GM23338 (cell line): ENCODE measurements at regions not wholly inside any gene's neighbourhood (a gene's known extent, or its start where the extent isn't known, plus 50 kb on each side); places are given as distances from the start of the nearest gene placed in this dataset.

Source experiments
- ATAC-seq: fragments of 200-7000 bp; cut with Tn5 transposase; 3 replicates; pipeline ENCODE4 v1.9.1; 2020
- DNase-seq: peaks from one replicate; pipeline ENCODE4 v3.0.0-alpha.2; 2015; ENCODE audit warnings: low spot score
- H2AFZ ChIP-seq: fragments of 200-600 bp; sonication (generic); 2 replicates; pipeline ENCODE4 v1.8.0; 2016; ENCODE audit warnings: antibody characterized with exemption, mild to moderate bottlenecking, moderate library complexity
- H3F3A ChIP-seq: fragments of 200-600 bp; sonication (generic); replicated peaks from 2 replicates; pipeline ENCODE4 v1.8.0; 2017; ENCODE audit warnings: antibody characterized with exemption, mixed run types, low read depth
- H3K27ac ChIP-seq: fragments of 200-600 bp; sonication (generic); 2 replicates; pipeline ENCODE4 v1.6.1; 2016; ENCODE audit warnings: low read depth
- H3K27me3 ChIP-seq: fragments of 200-600 bp; sonication (generic); 2 replicates; pipeline ENCODE4 v1.8.0; 2016; ENCODE audit warnings: mild to moderate bottlenecking, mixed run types, moderate library complexity; ENCODE audit not compliant: insufficient read depth
- H3K36me3 ChIP-seq: fragments of 200-600 bp; sonication (generic); 2 replicates; pipeline ENCODE4 v1.8.0; 2016; ENCODE audit warnings: mild to moderate bottlenecking; ENCODE audit not compliant: insufficient read depth
- H3K4me1 ChIP-seq: fragments of 200-600 bp; sonication (generic); 2 replicates; pipeline ENCODE4 v1.8.0; 2016; ENCODE audit warnings: mild to moderate bottlenecking, moderate library complexity; ENCODE audit not compliant: insufficient read depth
- H3K4me2 ChIP-seq: fragments of 200-600 bp; sonication (generic); 2 replicates; pipeline ENCODE4 v1.7.1; 2017; ENCODE audit warnings: mixed run types
- H3K4me3 ChIP-seq: fragments of 200-600 bp; sonication (generic); 2 replicates; pipeline ENCODE4 v1.6.1; 2016; ENCODE audit warnings: mixed run types
- H3K79me2 ChIP-seq: fragments of 200-600 bp; sonication (generic); replicated peaks from 2 replicates; pipeline ENCODE4 v1.8.0; 2017; ENCODE audit warnings: mild to moderate bottlenecking; ENCODE audit not compliant: insufficient read depth
- H3K9me2 ChIP-seq: fragments of 200-600 bp; sonication (generic); 2 replicates; pipeline ENCODE4 v1.8.0; 2017; ENCODE audit not compliant: insufficient read depth
- H4K20me1 ChIP-seq: fragments of 200-600 bp; sonication (generic); replicated peaks from 2 replicates; pipeline ENCODE4 v1.8.0; 2017; ENCODE audit warnings: mild to moderate bottlenecking; ENCODE audit not compliant: insufficient read depth
- H3K27ac Mint-ChIP-seq: 2 replicates; pipeline ENCODE4 v1.8.0; 2020; ENCODE audit warnings: inconsistent platforms, mild to moderate bottlenecking, moderate library complexity, mixed read lengths
- H3K27me3 Mint-ChIP-seq: 3 replicates; pipeline ENCODE4 v1.8.0; 2022; ENCODE audit warnings: low read depth, mild to moderate bottlenecking, moderate library complexity, mixed read lengths, inconsistent platforms; ENCODE audit not compliant: insufficient read depth, poor library complexity
- H3K36me3 Mint-ChIP-seq: 3 replicates; pipeline ENCODE4 v1.8.0; 2021; ENCODE audit warnings: low read depth, mild to moderate bottlenecking, inconsistent platforms, moderate library complexity, mixed read lengths
- H3K4me1 Mint-ChIP-seq: 3 replicates; pipeline ENCODE4 v1.8.0; 2020; ENCODE audit warnings: mild to moderate bottlenecking, inconsistent platforms, mixed read lengths
- H3K4me3 Mint-ChIP-seq: 3 replicates; pipeline ENCODE4 v1.8.0; 2021; ENCODE audit warnings: moderate library complexity, mild to moderate bottlenecking, inconsistent platforms, mixed read lengths
- H3K9me3 Mint-ChIP-seq: 3 replicates; pipeline ENCODE4 v1.8.0; 2020; ENCODE audit warnings: moderate library complexity, mild to moderate bottlenecking, inconsistent platforms, mixed read lengths
- CREB1 ChIP-seq: fragments of 250-450 bp; sonication (Bioruptor Pico); IDR thresholded peaks from 2 replicates; pipeline ENCODE4 v1.5.0; 2020; ENCODE audit warnings: low read depth, mild to moderate bottlenecking, moderate library complexity
- EZH2 ChIP-seq: fragments of 200-600 bp; sonication (generic); IDR thresholded peaks from one replicate; pipeline ENCODE4 v1.8.0; 2017; ENCODE audit warnings: antibody characterized with exemption, mild to moderate bottlenecking, low read depth; ENCODE audit not compliant: unreplicated experiment
- EZH2phosphoT487 ChIP-seq: fragments of 200-600 bp; sonication (generic); IDR thresholded peaks from one replicate; pipeline ENCODE4 v1.8.1; 2018; ENCODE audit warnings: antibody characterized with exemption; ENCODE audit not compliant: unreplicated experiment
- JUNB ChIP-seq: IDR thresholded peaks from one replicate; pipeline ENCODE4 v1.6.1; 2016; ENCODE audit warnings: antibody characterized with exemption; ENCODE audit not compliant: unreplicated experiment
- NANOG ChIP-seq: IDR thresholded peaks from 2 replicates; pipeline ENCODE4 v1.6.1; 2016; ENCODE audit warnings: antibody characterized with exemption, borderline replicate concordance
- POLR2AphosphoS5 ChIP-seq: IDR thresholded peaks from 2 replicates; pipeline ENCODE4 v1.6.1; 2016; ENCODE audit warnings: antibody characterized with exemption, low read depth
- STAT1 ChIP-seq: IDR thresholded peaks from one replicate; pipeline ENCODE4 v1.6.1; 2016; ENCODE audit warnings: antibody characterized with exemption; ENCODE audit not compliant: unreplicated experiment
- ZNF114 ChIP-seq: fragments of 250-450 bp; sonication (Bioruptor Pico); IDR thresholded peaks from 2 replicates; pipeline ENCODE4 v1.5.0; 2020; ENCODE audit warnings: mild to moderate bottlenecking, moderate library complexity
- ZNF331 ChIP-seq: fragments of 250-450 bp; sonication (Bioruptor Pico); IDR thresholded peaks from 2 replicates; pipeline ENCODE4 v1.5.0; 2020; ENCODE audit warnings: low read depth, mild to moderate bottlenecking, moderate library complexity
- ZNF462 ChIP-seq: fragments of 250-450 bp; sonication (Bioruptor Pico); IDR thresholded peaks from 2 replicates; pipeline ENCODE4 v1.5.0; 2020; ENCODE audit warnings: mild to moderate bottlenecking, moderate library complexity
- TF ChIP-seq, protein P1 (sequence below): IDR thresholded peaks from 2 replicates; pipeline ENCODE4 v1.6.1; 2016; ENCODE audit warnings: antibody characterized with exemption
- TF ChIP-seq, protein P2 (sequence below): IDR thresholded peaks from one replicate; pipeline ENCODE4 v1.6.1; 2018; ENCODE audit warnings: antibody characterized with exemption; ENCODE audit not compliant: unreplicated experiment

DNA sequence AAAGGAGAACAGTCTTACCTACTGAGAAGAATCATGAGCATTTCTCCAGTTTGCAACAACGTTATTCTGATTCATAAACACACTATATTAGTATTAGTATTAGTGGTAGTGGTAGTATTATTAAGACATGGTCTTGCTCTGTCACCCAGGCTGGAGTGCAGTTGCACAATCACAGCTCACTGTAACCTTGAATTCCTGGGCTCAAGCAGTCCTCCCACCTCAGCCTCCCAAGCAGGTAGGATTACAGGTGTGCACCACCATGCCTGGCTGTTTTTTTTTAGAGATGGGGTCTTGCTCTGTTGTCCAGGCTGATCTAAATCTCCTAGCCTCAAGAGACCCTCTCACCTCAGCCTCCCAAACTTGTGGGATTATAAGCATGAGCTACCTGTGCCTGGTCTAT lies 363.5 kb downstream of the SAMD5 start:
- no peaks in the 10 kb centered on the region for H3K27me3 ChIP-seq
- no peak for ATAC-seq
- no peaks in the 10 kb centered on the region for H3K36me3 Mint-ChIP-seq
- DNase-seq, result no peak
- H3K9me2 ChIP-seq, result no peaks in the 10 kb centered on the region
- no peak overlapping the region for H3K27ac Mint-ChIP-seq
- H3F3A ChIP-seq, result no peaks in the 10 kb centered on the region
- no peak overlapping the region for H3K4me3 ChIP-seq
- no peaks in the 10 kb centered on the region for H3K4me1 ChIP-seq
- no peaks in the 10 kb centered on the region for H3K36me3 ChIP-seq
- no peak overlapping the region for H3K4me3 Mint-ChIP-seq
- no peaks in the 10 kb centered on the region for H3K27me3 Mint-ChIP-seq
- no peak overlapping the region for H3K27ac ChIP-seq
- TF ChIP-seq ZNF114 (no peak), EZH2 (no peak), CREB1 (CRISPR knock-in tag) (no peak), POLR2AphosphoS5 (no peak), ZNF462 (CRISPR knock-in tag) (no peak)
- TF ChIP-seq, protein P1, sequence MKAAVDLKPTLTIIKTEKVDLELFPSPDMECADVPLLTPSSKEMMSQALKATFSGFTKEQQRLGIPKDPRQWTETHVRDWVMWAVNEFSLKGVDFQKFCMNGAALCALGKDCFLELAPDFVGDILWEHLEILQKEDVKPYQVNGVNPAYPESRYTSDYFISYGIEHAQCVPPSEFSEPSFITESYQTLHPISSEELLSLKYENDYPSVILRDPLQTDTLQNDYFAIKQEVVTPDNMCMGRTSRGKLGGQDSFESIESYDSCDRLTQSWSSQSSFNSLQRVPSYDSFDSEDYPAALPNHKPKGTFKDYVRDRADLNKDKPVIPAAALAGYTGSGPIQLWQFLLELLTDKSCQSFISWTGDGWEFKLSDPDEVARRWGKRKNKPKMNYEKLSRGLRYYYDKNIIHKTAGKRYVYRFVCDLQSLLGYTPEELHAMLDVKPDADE, result no peak
- H3K4me1 Mint-ChIP-seq, result peaks cover 6% of the 10 kb centered on the region; the same call in 2 of the 3 replicates
- no peaks in the 10 kb centered on the region for H3K79me2 ChIP-seq
- no peak overlapping the region for H3K4me2 ChIP-seq
- H4K20me1 ChIP-seq, result no peaks in the 10 kb centered on the region
- H2AFZ ChIP-seq, result no peak overlapping the region
- no peaks in the 10 kb centered on the region for H3K9me3 Mint-ChIP-seq

- no peaks in the 10 kb centered on the region for H3K4me1 ChIP-seq
- no peak overlapping the region for H2AFZ ChIP-seq
- Mint-ChIP-seq H3K4me3 (no peak overlapping the region), H3K36me3 (no peaks in the 10 kb centered on the region), H3K4me1 (peaks cover 6% of the 10 kb centered on the region; the same call in 2 of the 3 replicates), H3K9me3 (no peaks in the 10 kb centered on the region), H3K27ac (no peak overlapping the region), H3K27me3 (no peaks in the 10 kb centered on the region)
- DNase-seq, result no peak
- no peaks in the 10 kb centered on the region for H3F3A ChIP-seq
- no peak overlapping the region for H3K4me2 ChIP-seq
- no peak overlapping the region for H3K4me3 ChIP-seq
- H3K36me3 ChIP-seq, result no peaks in the 10 kb centered on the region
- no peaks in the 10 kb centered on the region for H3K9me2 ChIP-seq
- H3K27ac ChIP-seq, result no peak overlapping the region
- ATAC-seq, result no peak
- no peaks in the 10 kb centered on the region for H4K20me1 ChIP-seq
- no peaks in the 10 kb centered on the region for H3K27me3 ChIP-seq
- H3K79me2 ChIP-seq, result no peaks in the 10 kb centered on the region
- TF ChIP-seq ZNF114 (no peak), CREB1 (CRISPR knock-in tag) (no peak), EZH2phosphoT487 (no peak), NANOG (no peak), STAT1 (no peak), POLR2AphosphoS5 (no peak), JUNB (no peak), EZH2 (no peak), ZNF331 (CRISPR knock-in tag) (no peak)
- TF ChIP-seq, protein P2, sequence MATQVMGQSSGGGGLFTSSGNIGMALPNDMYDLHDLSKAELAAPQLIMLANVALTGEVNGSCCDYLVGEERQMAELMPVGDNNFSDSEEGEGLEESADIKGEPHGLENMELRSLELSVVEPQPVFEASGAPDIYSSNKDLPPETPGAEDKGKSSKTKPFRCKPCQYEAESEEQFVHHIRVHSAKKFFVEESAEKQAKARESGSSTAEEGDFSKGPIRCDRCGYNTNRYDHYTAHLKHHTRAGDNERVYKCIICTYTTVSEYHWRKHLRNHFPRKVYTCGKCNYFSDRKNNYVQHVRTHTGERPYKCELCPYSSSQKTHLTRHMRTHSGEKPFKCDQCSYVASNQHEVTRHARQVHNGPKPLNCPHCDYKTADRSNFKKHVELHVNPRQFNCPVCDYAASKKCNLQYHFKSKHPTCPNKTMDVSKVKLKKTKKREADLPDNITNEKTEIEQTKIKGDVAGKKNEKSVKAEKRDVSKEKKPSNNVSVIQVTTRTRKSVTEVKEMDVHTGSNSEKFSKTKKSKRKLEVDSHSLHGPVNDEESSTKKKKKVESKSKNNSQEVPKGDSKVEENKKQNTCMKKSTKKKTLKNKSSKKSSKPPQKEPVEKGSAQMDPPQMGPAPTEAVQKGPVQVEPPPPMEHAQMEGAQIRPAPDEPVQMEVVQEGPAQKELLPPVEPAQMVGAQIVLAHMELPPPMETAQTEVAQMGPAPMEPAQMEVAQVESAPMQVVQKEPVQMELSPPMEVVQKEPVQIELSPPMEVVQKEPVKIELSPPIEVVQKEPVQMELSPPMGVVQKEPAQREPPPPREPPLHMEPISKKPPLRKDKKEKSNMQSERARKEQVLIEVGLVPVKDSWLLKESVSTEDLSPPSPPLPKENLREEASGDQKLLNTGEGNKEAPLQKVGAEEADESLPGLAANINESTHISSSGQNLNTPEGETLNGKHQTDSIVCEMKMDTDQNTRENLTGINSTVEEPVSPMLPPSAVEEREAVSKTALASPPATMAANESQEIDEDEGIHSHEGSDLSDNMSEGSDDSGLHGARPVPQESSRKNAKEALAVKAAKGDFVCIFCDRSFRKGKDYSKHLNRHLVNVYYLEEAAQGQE, result no peak
Observed at GRCh38 chr6:147873816-147874215, 365.3 kb downstream of the SAMD5 start.
